NCI-H1436 treated with DMSO at 0.1 percent for 48 hours (cell line): ENCODE measurements at regions not wholly inside any gene's neighbourhood (a gene's known extent, or its start where the extent isn't known, plus 50 kb on each side); places are given as distances from the start of the nearest gene placed in this dataset.

Source experiments
- DNase-seq: peaks from one replicate; lab custom pipeline; 2025; lab: John Stamatoyannopoulos, UW

DNA sequence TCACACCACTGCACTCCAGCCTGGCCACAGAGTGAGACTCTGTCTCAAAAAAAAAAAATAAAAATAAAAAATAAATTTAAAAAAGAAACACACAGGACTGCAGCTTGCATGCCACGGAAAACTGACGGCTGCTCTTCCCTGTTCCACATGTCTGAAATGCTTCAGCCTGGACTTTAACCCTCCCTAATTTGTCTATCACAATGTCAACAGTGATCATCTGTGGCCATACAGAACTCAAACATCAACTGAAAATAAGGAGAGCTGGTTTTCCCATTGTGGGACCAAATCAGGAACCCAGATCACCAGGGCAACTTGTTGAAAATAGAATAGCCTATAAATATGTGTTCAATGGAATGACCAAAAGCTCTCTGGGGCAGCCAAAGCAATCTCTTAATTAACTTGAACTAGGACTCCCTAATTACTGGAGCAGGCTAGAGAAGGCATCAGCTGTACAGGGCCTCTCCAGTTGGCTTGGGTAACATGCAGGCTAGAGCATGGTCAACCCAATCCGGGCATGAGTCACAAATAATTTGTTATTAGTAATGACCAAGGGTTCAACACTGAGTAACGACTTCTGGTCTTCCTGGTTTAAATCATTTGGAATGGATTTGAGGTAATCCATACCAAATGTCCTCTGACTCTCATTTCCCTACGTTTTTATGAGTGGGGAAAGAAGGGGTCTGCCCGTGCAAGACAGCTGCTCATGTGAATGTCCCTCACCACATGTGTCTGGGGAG lies 62.7 kb upstream of the KAZN start:
- no peak for DNase-seq

DNA sequence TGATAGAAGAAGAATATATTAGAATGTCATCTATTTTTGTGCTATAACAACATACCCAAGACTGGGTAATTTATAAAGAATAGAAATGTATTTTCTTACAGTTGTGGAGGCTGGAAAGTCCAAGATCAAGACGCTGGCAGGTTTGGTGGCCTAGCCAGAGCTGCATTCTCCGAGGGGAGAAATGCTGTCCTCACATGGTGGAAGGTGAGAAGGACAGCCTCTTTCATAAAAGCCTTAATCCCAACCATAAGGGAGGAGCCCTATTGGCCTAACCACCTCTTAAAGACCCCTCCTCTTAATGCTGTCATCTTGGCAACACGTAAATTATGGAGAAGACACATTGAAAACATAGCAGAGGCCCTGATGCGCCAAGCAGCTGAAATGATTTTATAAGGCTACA lies 60.1 kb upstream of the KAZN start:
- no peak for DNase-seq

- DNase-seq, result no peak
Measured at GRCh38 chr1:14539309-14539708, 59.2 kb upstream of the KAZN start.

DNA sequence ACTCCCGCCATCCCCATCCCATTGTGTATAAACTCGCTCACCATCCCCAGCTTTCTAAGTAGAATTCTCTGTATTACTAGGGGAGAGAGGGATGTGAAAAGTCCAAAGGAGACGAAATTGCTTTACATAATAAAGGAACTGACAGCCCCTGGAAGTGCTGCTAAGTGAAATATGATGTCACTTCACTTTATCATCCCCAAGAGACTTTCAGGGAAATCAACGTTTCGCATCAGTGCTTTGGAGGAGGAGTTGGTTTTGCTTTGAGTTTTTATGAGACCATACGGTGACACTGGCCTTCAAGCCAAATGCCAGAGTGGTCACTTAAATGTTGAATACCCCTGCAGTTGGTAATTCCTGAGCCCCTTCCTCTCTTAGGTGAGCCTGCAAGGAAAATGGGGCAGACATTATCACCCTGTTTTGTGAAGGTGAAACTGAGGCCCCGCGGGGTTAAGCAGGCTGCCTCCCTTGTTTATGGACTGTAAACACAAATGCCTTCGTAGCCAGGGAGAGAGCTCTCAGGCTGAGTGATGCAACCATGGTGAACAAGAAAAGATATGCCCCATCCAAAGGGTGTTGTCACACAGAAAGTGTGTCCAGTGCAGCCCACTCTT lies 58.4 kb upstream of the KAZN start:
- DNase-seq, result no peak

- DNase-seq, result no peak
Measured at GRCh38 chr1:14541348-14541747, 57.1 kb upstream of the KAZN start.

- no peak for DNase-seq
Measured at GRCh38 chr1:14543191-14543840, 55.2 kb upstream of the KAZN start.

- DNase-seq, result no peak
Measured at GRCh38 chr1:14544319-14544718, 54.2 kb upstream of the KAZN start.

DNA sequence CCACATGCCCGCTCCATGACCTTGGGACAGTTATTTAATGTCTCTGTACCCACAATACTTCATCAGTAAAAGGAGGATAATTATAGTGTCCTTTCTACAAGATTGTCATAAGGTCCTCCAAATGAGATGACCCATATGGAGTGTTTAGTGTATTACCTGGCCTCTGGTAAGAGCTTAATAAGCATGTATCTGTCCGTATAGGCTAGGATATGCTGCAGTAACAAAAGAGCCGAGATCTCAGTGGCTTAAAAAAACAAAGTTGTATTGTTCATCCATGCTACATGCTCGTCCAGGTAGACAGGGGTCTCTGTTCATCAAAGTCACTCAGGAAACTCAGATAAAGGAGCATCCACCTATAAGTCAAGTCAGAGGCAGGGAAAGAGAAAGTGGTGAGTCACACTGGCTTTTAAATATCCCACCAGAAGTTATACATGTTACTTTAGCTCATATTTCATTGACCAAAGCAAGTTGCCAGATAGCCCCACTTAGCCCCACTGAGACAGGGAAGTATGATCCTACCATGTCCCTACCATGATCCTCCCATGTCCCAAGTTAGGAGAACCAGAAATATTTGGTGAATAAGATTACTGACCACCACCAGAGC lies 53.0 kb upstream of the KAZN start:
- DNase-seq, result no peak

DNA sequence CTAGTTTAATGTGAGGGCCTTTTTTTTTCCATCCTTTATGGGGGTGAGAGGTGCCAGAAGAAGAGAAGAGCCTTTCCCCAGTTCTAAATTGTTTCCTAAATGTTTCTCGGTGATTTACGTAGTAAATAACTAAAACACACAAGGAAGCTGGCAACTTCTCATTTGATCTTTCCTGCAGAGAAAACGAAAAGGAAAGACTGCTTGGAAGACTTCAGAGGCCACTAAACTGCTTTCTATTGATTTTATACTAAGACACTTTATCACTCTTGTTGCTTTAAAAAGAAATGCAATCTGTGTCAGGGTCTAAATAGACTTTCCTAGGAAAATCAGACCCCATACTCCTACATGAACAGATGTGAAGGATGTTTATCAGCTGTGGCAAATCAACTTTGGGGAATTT lies 52.1 kb upstream of the KAZN start:
- no peak for DNase-seq
